GM06990 (cell line): ENCODE measurements at regions not wholly inside any gene's neighbourhood (a gene's known extent, or its start where the extent isn't known, plus 50 kb on each side); places are given as distances from the start of the nearest gene placed in this dataset.

Experiments
- DNase-seq: peaks from one replicate; pipeline ENCODE4 v3.0.0-alpha.2; 2011; ENCODE audit not compliant: insufficient read length; ENCODE audit errors: extremely low read depth
- H3K27me3 ChIP-seq: replicated peaks from 2 replicates; pipeline ENCODE4 v1.6.0; 2011; ENCODE audit warnings: low read length; ENCODE audit not compliant: control insufficient read depth, insufficient read depth
- H3K36me3 ChIP-seq: 2 replicates; pipeline ENCODE4 v1.5.1; 2011; ENCODE audit warnings: low read length; ENCODE audit not compliant: control insufficient read depth, insufficient read depth
- H3K4me3 ChIP-seq: replicated peaks from 2 replicates; pipeline ENCODE4 v1.5.1; 2011; ENCODE audit warnings: low read depth, mild to moderate bottlenecking, control low read depth, low read length
- TF ChIP-seq, protein P1 (sequence below): IDR thresholded peaks from 2 replicates; pipeline ENCODE4 v1.5.1; 2011; ENCODE audit warnings: low read length, control low read depth, mild to moderate bottlenecking, inconsistent platforms; ENCODE audit not compliant: insufficient read depth, poor library complexity, severe bottlenecking

DNA sequence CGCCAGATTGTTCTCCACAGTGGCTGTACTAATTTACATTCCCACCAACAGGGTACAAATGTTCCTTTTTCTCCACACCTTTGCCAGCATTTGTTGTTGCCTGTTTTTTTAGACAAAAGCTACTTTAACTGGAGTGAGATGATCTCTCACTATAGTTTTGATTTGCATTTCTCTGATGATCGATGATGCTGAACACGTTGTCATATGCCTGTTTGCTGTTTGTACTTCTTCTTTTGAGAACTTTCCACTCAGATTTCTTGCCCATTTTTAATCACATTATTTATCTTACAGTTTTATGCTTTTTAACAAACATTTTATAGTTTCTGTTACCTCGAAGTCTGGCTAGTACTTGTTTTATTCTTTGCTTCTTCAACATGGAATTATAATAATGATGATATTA, 643.7 kb upstream of the ALCAM start:
- H3K27me3 ChIP-seq, result no peaks in the 10 kb centered on the region
- no peak overlapping the region for H3K4me3 ChIP-seq
- TF ChIP-seq, protein P1, sequence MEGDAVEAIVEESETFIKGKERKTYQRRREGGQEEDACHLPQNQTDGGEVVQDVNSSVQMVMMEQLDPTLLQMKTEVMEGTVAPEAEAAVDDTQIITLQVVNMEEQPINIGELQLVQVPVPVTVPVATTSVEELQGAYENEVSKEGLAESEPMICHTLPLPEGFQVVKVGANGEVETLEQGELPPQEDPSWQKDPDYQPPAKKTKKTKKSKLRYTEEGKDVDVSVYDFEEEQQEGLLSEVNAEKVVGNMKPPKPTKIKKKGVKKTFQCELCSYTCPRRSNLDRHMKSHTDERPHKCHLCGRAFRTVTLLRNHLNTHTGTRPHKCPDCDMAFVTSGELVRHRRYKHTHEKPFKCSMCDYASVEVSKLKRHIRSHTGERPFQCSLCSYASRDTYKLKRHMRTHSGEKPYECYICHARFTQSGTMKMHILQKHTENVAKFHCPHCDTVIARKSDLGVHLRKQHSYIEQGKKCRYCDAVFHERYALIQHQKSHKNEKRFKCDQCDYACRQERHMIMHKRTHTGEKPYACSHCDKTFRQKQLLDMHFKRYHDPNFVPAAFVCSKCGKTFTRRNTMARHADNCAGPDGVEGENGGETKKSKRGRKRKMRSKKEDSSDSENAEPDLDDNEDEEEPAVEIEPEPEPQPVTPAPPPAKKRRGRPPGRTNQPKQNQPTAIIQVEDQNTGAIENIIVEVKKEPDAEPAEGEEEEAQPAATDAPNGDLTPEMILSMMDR, result no peak
- H3K36me3 ChIP-seq, result no peaks in the 10 kb centered on the region
- no peak for DNase-seq

DNA sequence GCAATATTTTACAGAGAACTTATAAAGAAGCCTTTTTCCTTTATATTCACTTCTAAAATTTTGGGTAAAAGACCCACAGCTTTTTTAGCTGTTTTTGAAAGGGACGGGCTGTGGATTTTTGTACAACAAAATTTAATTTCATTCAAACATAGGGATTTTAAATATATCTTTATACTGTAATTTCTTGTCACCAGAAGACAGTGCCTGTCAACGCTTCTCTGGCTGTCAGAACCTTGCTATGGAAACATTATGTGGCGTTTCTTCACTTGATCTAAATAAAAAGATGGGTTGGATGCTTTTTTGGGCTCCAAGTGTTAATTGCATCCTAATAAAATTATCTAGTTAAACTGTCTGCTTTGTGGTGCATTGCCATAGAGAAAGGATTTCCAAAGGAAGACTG, 635.6 kb upstream of the ALCAM start:
- Histone ChIP-seq H3K4me3 (no peak overlapping the region), H3K27me3 (no peaks in the 10 kb centered on the region), H3K36me3 (no peaks in the 10 kb centered on the region)
- TF ChIP-seq, protein P1, result no peak
- no peak for DNase-seq

DNA sequence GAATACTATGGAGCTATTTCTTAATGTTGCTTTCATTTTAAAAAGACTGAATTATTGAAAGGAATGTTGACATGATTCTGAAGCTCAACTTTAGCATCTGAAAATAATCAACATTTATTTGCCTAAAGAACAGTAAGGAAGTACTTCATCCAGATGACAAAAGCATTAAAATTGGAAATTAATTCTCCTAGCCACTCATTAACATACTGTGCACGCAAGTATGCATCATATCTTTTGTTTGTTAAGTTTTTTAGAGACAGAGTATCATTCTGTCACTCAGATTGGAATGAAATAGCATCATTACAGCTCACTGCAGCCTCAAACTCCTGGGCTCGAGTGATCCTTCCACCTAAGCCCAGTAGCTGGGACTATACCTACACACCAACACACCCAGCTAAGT, 632.1 kb upstream of the ALCAM start:
- TF ChIP-seq, protein P1, result no peak
- DNase-seq, result no peak
- no peaks in the 10 kb centered on the region for H3K36me3 ChIP-seq

DNA sequence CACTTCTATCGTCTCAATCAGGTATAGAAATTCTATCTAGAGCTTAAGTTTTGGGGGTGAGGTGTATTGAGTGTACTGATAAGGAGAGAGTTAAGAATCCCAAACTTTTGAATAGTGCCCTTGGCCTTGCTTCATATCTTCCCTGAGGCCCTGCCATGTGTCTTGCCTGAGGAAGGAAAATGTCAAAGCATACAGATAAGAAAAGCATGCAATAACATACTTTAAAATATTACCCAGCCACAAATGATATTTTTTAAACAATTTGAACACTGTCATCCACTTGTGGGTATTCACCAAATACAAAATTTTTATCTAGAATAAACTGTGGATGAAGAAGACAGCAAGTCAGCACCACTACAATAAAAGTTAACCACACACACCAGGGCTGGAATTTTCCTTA, 631.0 kb upstream of the ALCAM start:
- TF ChIP-seq, protein P1, result no peak

More for the DNA sequence above, 632.1 kb upstream of the ALCAM start:
- no peak overlapping the region for H3K4me3 ChIP-seq
- H3K27me3 ChIP-seq, result no peaks in the 10 kb centered on the region

DNA sequence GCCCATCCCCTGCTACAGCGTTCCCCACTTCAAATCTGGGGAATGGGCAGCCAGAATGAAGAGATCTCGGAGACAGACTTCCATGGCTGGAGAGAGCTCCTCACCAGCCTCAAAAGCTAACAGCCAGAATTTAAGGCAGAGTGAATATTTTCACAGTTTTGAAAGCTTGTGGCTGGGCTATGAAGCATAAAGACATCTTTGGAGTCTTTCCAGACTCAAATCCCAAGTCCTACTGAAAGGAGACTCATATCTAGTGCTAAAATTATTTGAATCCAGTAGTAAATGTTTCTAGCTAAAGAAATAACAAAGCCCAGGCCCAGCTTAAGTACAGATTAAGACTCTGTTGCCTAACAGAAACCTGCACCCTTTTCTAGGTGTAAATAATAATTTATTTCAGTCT, 628.4 kb upstream of the ALCAM start:
- TF ChIP-seq, protein P1, result no peak
- no peaks in the 10 kb centered on the region for H3K27me3 ChIP-seq
- H3K36me3 ChIP-seq, result no peaks in the 10 kb centered on the region
- DNase-seq, result no peak
- H3K4me3 ChIP-seq, result no peak overlapping the region

More for the DNA sequence above, 631.0 kb upstream of the ALCAM start:
- DNase-seq, result no peak
- no peaks in the 10 kb centered on the region for H3K27me3 ChIP-seq
- H3K4me3 ChIP-seq, result no peak overlapping the region
- no peaks in the 10 kb centered on the region for H3K36me3 ChIP-seq

DNA sequence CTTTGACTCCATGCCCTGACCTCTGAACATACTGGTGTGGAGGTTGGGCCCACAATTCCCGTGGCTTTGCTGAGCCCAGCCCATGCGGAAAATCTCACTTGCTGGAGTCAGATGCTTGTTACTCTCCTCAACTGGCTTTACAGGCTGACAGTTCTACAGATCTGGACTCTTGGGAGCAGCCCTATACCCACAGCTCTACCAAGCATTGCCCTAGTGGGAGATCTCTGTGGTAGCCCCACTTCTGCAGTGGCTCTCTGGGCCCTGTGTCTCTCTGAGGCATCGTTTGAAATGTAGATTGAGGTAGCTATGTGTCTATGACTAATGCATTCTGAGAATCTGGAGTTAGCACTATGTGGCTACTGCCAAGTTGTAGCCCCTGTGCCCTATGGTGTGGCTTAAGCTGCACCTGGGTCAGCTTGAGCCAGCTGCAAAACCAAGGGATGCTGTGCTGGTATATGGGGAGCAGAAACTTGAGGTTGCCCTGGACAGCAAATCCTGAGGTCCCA, 625.8 kb upstream of the ALCAM start:
- Histone ChIP-seq H3K4me3 (no peak overlapping the region), H3K36me3 (no peaks in the 10 kb centered on the region), H3K27me3 (no peaks in the 10 kb centered on the region)
- TF ChIP-seq, protein P1, result no peak
- DNase-seq, result no peak
